ENCODE measurements at regions not wholly inside any gene's neighbourhood (a gene's known extent, or its start where the extent isn't known, plus 50 kb on each side); places are given as distances from the start of the nearest gene placed in this dataset.

GRCh38 chr6:9398071-9398766, 962.9 kb upstream of the SLC35B3 start:
- H3K27me3 ChIP-seq (ENCODE audit: control insufficient read depth in 3 of 3, insufficient read depth in 3 of 3, low read length in 2 of 3): peaks cover 0 to 16% (median 4%) of the 10 kb centered on the region in 3 donors
- peaks cover 0 to 3% (median 0%) of the 10 kb centered on the region in 5 donors for H3K4me1 ChIP-seq (ENCODE audit: control insufficient read depth in 5 of 5, insufficient read depth in 5 of 5, low read length in 5 of 5)
- DNase-seq: peak in 1 of 3 donors; percentile 37
- TF ChIP-seq CTCF (IDR thresholded peaks at IDR 0.05; ENCODE audit: control extremely low read depth, extremely low read depth): no peak
- H3K27ac ChIP-seq (ENCODE audit: low read depth in 1 of 2, low read length in 1 of 2): no peak overlapping the region
- H3K9ac ChIP-seq (ENCODE audit: insufficient read depth in 1 of 2, low read length in 2 of 2): no peak overlapping the region
- ATAC-seq (ENCODE audit: insufficient read depth, low FRiP score): peak; percentile 53
- 65 to 75% methylated on average over 15 of the region's 15 CpGs for WGBS, 2 donors
- H3K4me3 ChIP-seq: no peak overlapping the region
- H3K36me3 ChIP-seq (ENCODE audit: control insufficient read depth in 4 of 4, insufficient read depth in 4 of 4, low read length in 4 of 4): no peaks in the 10 kb centered on the region
- H3K9me3 ChIP-seq (ENCODE audit: control insufficient read depth in 4 of 4, insufficient read depth in 3 of 4, low read length in 3 of 4): peaks cover 0 to 7% (median 0%) of the 10 kb centered on the region in 4 donors

GRCh38 chr6:9388596-9388995, 953.3 kb upstream of the SLC35B3 start:
- ATAC-seq (ENCODE audit: insufficient read depth, low FRiP score): no peak
- DNase-seq: no peak
- H3K36me3 ChIP-seq (ENCODE audit: control insufficient read depth in 4 of 4, insufficient read depth in 4 of 4, low read length in 4 of 4): no peaks in the 10 kb centered on the region
- peaks cover 0 to 3% (median 0%) of the 10 kb centered on the region in 3 donors for H3K27me3 ChIP-seq (ENCODE audit: control insufficient read depth in 3 of 3, insufficient read depth in 3 of 3, low read length in 2 of 3)
- H3K9ac ChIP-seq (ENCODE audit: insufficient read depth in 1 of 2, low read length in 2 of 2): no peak overlapping the region
- no peaks in the 10 kb centered on the region for H3K4me1 ChIP-seq (ENCODE audit: control insufficient read depth in 5 of 5, insufficient read depth in 5 of 5, low read length in 5 of 5)
- 75 to 81% methylated on average over 2 of the region's 2 CpGs for WGBS, 2 donors
- peak overlapping the region; percentile 9 for H3K4me3 ChIP-seq
- no peak for TF ChIP-seq CTCF (IDR thresholded peaks at IDR 0.05; ENCODE audit: control extremely low read depth, extremely low read depth)
- H3K27ac ChIP-seq (ENCODE audit: low read depth in 1 of 2, low read length in 1 of 2): no peak overlapping the region
- H3K9me3 ChIP-seq (ENCODE audit: control insufficient read depth in 4 of 4, insufficient read depth in 3 of 4, low read length in 3 of 4): no peaks in the 10 kb centered on the region

GRCh38 chr6:9380568-9380967, 945.2 kb upstream of the SLC35B3 start:
- Histone ChIP-seq H3K9me3 (ENCODE audit: control insufficient read depth in 4 of 4, insufficient read depth in 3 of 4, low read length in 3 of 4) (no peaks in the 10 kb centered on the region), H3K27me3 (ENCODE audit: control insufficient read depth in 3 of 3, insufficient read depth in 3 of 3, low read length in 2 of 3) (no peaks in the 10 kb centered on the region), H3K9ac (ENCODE audit: insufficient read depth in 1 of 2, low read length in 2 of 2) (no peak overlapping the region), H3K4me3 (no peak overlapping the region), H3K27ac (ENCODE audit: low read depth in 1 of 2, low read length in 1 of 2) (no peak overlapping the region), H3K36me3 (ENCODE audit: control insufficient read depth in 4 of 4, insufficient read depth in 4 of 4, low read length in 4 of 4) (no peaks in the 10 kb centered on the region), H3K4me1 (ENCODE audit: control insufficient read depth in 5 of 5, insufficient read depth in 5 of 5, low read length in 5 of 5) (no peaks in the 10 kb centered on the region)
- DNase-seq (no peak), ATAC-seq (ENCODE audit: insufficient read depth, low FRiP score) (no peak)
- TF ChIP-seq CTCF (IDR thresholded peaks at IDR 0.05; ENCODE audit: control extremely low read depth, extremely low read depth): no peak
- WGBS, 2 donors: 58 to 59% methylated on average over 2 of the region's 2 CpGs

GRCh38 chr6:9373308-9373707, 938.0 kb upstream of the SLC35B3 start:
- no peak for ATAC-seq (ENCODE audit: insufficient read depth, low FRiP score)
- Histone ChIP-seq H3K27me3 (ENCODE audit: control insufficient read depth in 3 of 3, insufficient read depth in 3 of 3, low read length in 2 of 3) (no peaks in the 10 kb centered on the region), H3K4me1 (ENCODE audit: control insufficient read depth in 5 of 5, insufficient read depth in 5 of 5, low read length in 5 of 5) (no peaks in the 10 kb centered on the region), H3K36me3 (ENCODE audit: control insufficient read depth in 4 of 4, insufficient read depth in 4 of 4, low read length in 4 of 4) (no peaks in the 10 kb centered on the region), H3K9ac (ENCODE audit: insufficient read depth in 1 of 2, low read length in 2 of 2) (no peak overlapping the region), H3K27ac (ENCODE audit: low read depth in 1 of 2, low read length in 1 of 2) (no peak overlapping the region), H3K4me3 (no peak overlapping the region), H3K9me3 (ENCODE audit: control insufficient read depth in 4 of 4, insufficient read depth in 3 of 4, low read length in 3 of 4) (no peaks in the 10 kb centered on the region)
- no peak for TF ChIP-seq CTCF (IDR thresholded peaks at IDR 0.05; ENCODE audit: control extremely low read depth, extremely low read depth)
- DNase-seq: no peak
